Peyer's patch (tissue), 4 donors: ENCODE measurements at regions not wholly inside any gene's neighbourhood (a gene's known extent, or its start where the extent isn't known, plus 50 kb on each side); places are given as distances from the start of the nearest gene placed in this dataset.

Source experiments
- POLR2A ChIP-seq, 2 donors: fragments of 450-650 bp; IDR thresholded peaks; one replicate each; pipeline ENCODE4 v1.5.1; 2017; ENCODE audit warnings: antibody characterized with exemption in 2 of 2, mild to moderate bottlenecking in 2 of 2, moderate library complexity in 2 of 2
- TF ChIP-seq, protein P1 (sequence below), 6 experiments: fragments of 450-650 bp in 4 of 6; fragments of 200-600 bp in 2 of 6; sonication (generic) in 1 of 6; IDR thresholded peaks; one replicate each; pipeline ENCODE4 v1.5.1; 2017 to 2019; ENCODE audit warnings: antibody characterized with exemption in 6 of 6, mild to moderate bottlenecking in 3 of 6, moderate library complexity in 1 of 6

- TF ChIP-seq, protein P1, sequence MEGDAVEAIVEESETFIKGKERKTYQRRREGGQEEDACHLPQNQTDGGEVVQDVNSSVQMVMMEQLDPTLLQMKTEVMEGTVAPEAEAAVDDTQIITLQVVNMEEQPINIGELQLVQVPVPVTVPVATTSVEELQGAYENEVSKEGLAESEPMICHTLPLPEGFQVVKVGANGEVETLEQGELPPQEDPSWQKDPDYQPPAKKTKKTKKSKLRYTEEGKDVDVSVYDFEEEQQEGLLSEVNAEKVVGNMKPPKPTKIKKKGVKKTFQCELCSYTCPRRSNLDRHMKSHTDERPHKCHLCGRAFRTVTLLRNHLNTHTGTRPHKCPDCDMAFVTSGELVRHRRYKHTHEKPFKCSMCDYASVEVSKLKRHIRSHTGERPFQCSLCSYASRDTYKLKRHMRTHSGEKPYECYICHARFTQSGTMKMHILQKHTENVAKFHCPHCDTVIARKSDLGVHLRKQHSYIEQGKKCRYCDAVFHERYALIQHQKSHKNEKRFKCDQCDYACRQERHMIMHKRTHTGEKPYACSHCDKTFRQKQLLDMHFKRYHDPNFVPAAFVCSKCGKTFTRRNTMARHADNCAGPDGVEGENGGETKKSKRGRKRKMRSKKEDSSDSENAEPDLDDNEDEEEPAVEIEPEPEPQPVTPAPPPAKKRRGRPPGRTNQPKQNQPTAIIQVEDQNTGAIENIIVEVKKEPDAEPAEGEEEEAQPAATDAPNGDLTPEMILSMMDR (IDR thresholded peaks at IDR 0.05): no peak
- TF ChIP-seq POLR2A (IDR thresholded peaks at IDR 0.05): no peak
These were observed 205.5 kb downstream of the TFAP2B start for GRCh38 chr6:51024126-51024525.
